Endothelial cell (in vitro differentiated cells): ENCODE measurements at regions not wholly inside any gene's neighbourhood (a gene's known extent, or its start where the extent isn't known, plus 50 kb on each side); places are given as distances from the start of the nearest gene placed in this dataset.

ENCODE experiments used
- DNase-seq: peaks from one replicate; pipeline ENCODE4 v3.0.0; 2021; ENCODE audit warnings: low spot score
- H3K27ac Mint-ChIP-seq: one replicate; pipeline ENCODE4 v1.8.0; 2021; ENCODE audit warnings: mixed read lengths, inconsistent platforms; ENCODE audit not compliant: unreplicated experiment
- H3K27me3 Mint-ChIP-seq: one replicate; pipeline ENCODE4 v1.8.0; 2021; ENCODE audit warnings: mild to moderate bottlenecking, moderate library complexity, mixed read lengths, inconsistent platforms; ENCODE audit not compliant: unreplicated experiment
- H3K36me3 Mint-ChIP-seq: one replicate; pipeline ENCODE4 v1.8.0; 2021; ENCODE audit warnings: mild to moderate bottlenecking, low read depth, mixed read lengths, inconsistent platforms; ENCODE audit not compliant: unreplicated experiment
- H3K4me1 Mint-ChIP-seq: one replicate; pipeline ENCODE4 v1.8.0; 2021; ENCODE audit warnings: mild to moderate bottlenecking, mixed read lengths, inconsistent platforms; ENCODE audit not compliant: unreplicated experiment
- H3K4me3 Mint-ChIP-seq: one replicate; pipeline ENCODE4 v1.8.0; 2021; ENCODE audit warnings: mild to moderate bottlenecking, mixed read lengths, inconsistent platforms; ENCODE audit not compliant: unreplicated experiment
- H3K9me3 Mint-ChIP-seq: one replicate; pipeline ENCODE4 v1.8.0; 2021; ENCODE audit warnings: mixed read lengths, inconsistent platforms; ENCODE audit not compliant: unreplicated experiment
- TF ChIP-seq, protein P1 (sequence below): fragments of 200-600 bp; sonication (generic); IDR thresholded peaks from one replicate; pipeline ENCODE4 v1.5.0; 2021; ENCODE audit warnings: antibody characterized with exemption; ENCODE audit not compliant: unreplicated experiment

DNA sequence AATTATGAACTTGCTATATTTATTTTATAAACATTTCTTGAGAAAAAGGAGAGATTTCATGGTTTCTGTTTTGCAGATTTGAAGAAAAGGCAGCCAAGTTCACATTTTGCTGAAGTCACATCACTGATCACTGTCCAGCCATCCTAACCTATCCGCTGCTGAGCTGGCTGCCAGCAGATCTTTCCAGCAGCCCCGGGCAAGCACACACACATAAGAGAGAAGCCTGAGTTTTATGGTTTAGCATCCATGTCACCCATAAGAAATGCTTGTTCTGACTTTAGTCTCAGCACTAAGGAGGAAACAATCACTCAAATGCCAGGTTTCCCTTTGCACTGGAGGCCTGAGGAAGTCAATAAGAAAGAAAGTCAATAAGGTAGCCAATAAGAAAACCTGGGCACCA lies 287.1 kb downstream of the SMOC2 start:
- no peaks in the 10 kb centered on the region for H3K9me3 Mint-ChIP-seq
- no peak overlapping the region for H3K4me3 Mint-ChIP-seq
- no peaks in the 10 kb centered on the region for H3K27me3 Mint-ChIP-seq
- H3K36me3 Mint-ChIP-seq, result peaks cover 10% of the 10 kb centered on the region
- TF ChIP-seq, protein P1, sequence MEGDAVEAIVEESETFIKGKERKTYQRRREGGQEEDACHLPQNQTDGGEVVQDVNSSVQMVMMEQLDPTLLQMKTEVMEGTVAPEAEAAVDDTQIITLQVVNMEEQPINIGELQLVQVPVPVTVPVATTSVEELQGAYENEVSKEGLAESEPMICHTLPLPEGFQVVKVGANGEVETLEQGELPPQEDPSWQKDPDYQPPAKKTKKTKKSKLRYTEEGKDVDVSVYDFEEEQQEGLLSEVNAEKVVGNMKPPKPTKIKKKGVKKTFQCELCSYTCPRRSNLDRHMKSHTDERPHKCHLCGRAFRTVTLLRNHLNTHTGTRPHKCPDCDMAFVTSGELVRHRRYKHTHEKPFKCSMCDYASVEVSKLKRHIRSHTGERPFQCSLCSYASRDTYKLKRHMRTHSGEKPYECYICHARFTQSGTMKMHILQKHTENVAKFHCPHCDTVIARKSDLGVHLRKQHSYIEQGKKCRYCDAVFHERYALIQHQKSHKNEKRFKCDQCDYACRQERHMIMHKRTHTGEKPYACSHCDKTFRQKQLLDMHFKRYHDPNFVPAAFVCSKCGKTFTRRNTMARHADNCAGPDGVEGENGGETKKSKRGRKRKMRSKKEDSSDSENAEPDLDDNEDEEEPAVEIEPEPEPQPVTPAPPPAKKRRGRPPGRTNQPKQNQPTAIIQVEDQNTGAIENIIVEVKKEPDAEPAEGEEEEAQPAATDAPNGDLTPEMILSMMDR, result no peak
- DNase-seq, result no peak
- H3K27ac Mint-ChIP-seq, result no peak overlapping the region
- H3K4me1 Mint-ChIP-seq, result no peaks in the 10 kb centered on the region

DNA sequence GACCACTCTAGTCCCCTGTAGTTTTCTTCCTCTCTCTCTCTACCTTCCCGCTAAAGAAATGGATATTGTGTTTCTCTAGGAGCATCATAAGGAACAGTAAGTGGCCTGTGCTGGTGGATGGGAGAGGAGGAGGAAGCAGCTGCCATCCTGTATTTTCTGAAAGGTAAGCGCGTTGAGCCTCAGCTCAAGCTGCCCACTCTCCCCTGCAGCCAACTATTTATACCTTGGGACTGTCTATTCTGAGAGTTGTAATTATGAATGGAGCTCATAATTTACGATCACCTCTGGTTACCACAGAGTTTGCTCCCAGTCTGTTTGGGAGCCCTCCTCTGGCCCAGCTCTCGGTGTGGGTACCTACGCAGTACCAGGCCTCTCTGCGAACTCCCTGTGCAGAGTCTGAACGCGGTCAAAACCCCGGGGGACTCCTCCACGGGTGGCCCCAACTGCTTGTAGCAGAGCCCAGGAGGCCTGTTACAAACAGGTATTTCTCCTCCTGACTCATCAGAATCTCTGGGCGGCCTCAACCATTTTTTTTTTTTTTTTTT lies 285.4 kb downstream of the SMOC2 start:
- H3K27me3 Mint-ChIP-seq, result no peaks in the 10 kb centered on the region
- H3K9me3 Mint-ChIP-seq, result peaks cover 5% of the 10 kb centered on the region
- H3K36me3 Mint-ChIP-seq, result peaks cover 17% of the 10 kb centered on the region
- TF ChIP-seq, protein P1, result no peak
- no peak for DNase-seq
- H3K27ac Mint-ChIP-seq, result no peak overlapping the region
- H3K4me1 Mint-ChIP-seq, result no peaks in the 10 kb centered on the region
- H3K4me3 Mint-ChIP-seq, result no peak overlapping the region

DNA sequence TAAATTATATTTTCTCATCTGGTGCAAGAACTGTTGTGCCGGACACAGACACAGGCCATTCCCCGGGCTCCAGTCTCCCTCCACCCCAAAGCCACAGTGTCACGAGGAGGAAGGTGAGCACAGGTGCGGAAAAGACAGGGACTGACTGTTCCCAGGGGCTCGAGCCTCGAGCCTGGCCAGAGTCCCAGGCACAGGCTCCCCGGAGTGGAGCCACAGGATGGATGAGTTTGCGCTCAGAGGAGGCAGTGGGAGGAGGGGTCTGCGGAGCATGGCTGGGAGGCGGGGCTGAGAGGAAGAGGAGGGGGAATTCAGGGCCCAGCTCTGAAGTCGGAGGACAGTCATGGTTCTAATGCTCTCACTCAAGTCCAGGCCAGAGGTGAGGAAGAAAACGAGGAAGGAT lies 284.8 kb downstream of the SMOC2 start:
- H3K9me3 Mint-ChIP-seq, result peaks cover 5% of the 10 kb centered on the region
- TF ChIP-seq, protein P1, result no peak
- no peak for DNase-seq
- H3K36me3 Mint-ChIP-seq, result peaks cover 19% of the 10 kb centered on the region
- no peak overlapping the region for H3K4me3 Mint-ChIP-seq
- no peaks in the 10 kb centered on the region for H3K4me1 Mint-ChIP-seq
- no peaks in the 10 kb centered on the region for H3K27me3 Mint-ChIP-seq
- no peak overlapping the region for H3K27ac Mint-ChIP-seq

DNA sequence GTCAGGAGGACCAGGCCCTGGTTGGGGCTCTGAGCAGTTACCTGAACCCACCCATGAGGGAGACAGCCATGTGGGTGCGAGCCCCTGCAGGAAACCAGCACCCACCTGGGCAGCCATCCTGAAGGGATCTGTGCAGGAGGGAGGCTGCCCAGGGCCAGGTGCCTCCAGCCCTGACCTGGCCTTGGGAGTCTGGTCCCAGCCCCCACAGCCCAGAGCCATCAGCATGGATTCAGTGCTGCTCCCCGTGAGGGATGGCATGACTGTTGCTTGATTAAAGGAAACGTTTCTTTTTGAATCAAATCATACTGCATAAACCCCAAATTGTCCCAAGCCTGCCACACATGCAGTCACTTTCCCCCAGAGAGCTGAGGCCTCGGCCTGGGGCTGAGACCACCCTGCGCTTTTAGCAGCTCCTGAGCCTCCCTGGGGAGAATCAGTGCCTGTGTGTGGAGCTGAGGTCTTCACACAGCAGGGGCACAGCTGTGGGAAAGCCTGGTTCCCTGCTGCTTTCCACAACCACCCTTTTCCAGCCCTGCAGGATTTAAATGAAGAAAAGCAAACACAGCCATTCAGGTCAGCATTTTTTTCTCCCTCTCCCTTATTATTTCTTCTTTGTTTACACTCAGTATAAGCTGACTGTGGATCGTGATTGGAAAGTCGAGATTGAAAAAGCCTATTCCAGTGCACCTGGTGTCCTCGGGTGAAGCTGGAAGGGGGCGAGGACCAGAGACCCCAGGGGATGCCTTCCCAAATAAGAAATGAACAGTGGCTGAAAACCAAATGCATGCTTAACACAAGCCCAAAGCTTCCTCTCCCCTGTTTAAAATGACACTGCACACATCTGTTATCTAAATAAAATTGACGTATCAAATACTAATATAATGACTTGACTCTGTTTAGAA lies 283.9 kb downstream of the SMOC2 start:
- H3K27me3 Mint-ChIP-seq, result no peaks in the 10 kb centered on the region
- TF ChIP-seq, protein P1, result no peak
- DNase-seq, result no peak
- peaks cover 19% of the 10 kb centered on the region for H3K36me3 Mint-ChIP-seq
- H3K27ac Mint-ChIP-seq, result no peak overlapping the region
- H3K4me3 Mint-ChIP-seq, result peak overlapping the region; percentile 51
- peaks cover 5% of the 10 kb centered on the region for H3K9me3 Mint-ChIP-seq
- H3K4me1 Mint-ChIP-seq, result no peaks in the 10 kb centered on the region

DNA sequence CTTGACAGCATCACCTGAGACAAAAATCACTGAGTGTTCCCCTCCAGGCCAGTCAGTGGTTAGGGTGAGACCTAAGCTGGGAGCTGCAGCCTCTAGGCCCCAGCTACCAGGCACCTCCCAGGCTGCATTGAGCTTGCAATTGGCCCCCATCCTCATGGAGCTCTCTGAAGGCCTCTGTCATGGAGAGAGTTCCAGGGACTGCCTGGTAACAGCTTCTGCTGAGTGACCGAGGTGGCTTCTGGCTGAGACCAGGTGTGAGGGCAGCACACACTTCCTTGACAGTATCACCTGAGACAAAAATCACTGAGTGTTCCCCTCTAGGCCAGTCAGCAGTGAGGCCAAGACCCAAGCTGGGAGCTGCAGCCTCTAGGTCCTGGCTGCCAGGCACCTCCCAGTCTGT lies 283.0 kb downstream of the SMOC2 start:
- DNase-seq, result no peak
- TF ChIP-seq, protein P1, result no peak
- H3K9me3 Mint-ChIP-seq, result peaks cover 5% of the 10 kb centered on the region
- no peaks in the 10 kb centered on the region for H3K4me1 Mint-ChIP-seq
- no peak overlapping the region for H3K27ac Mint-ChIP-seq
- no peaks in the 10 kb centered on the region for H3K27me3 Mint-ChIP-seq
- no peak overlapping the region for H3K4me3 Mint-ChIP-seq
- peaks cover 19% of the 10 kb centered on the region for H3K36me3 Mint-ChIP-seq
